Uterus (tissue), 3 donors: ENCODE measurements at regions not wholly inside any gene's neighbourhood (a gene's known extent, or its start where the extent isn't known, plus 50 kb on each side); places are given as distances from the start of the nearest gene placed in this dataset.

Source experiments
- DNase-seq, 2 donors: peaks; one replicate each; pipeline ENCODE4 v3.0.0-alpha.2; 2019 to 2020
- H3K27ac ChIP-seq, 2 donors: fragments of 200-600 bp; sonication (generic); 1 replicate in 1 of 2; 2 replicates in 1 of 2; pipeline ENCODE4 v1.5.1; 2016 to 2018
- H3K27me3 ChIP-seq, 2 donors: fragments of 200-600 bp; sonication (generic); one replicate each; pipeline ENCODE4 v1.5.1; 2018 to 2019; ENCODE audit warnings: control low read depth in 1 of 2
- H3K36me3 ChIP-seq, 2 donors: fragments of 200-600 bp; sonication (generic); one replicate each; pipeline ENCODE4 v1.5.1; 2019; ENCODE audit warnings: control low read depth in 1 of 2
- H3K4me1 ChIP-seq, 2 donors: fragments of 200-600 bp; sonication (generic); one replicate each; pipeline ENCODE4 v1.5.1; 2018 to 2019; ENCODE audit warnings: control low read depth in 1 of 2
- H3K4me3 ChIP-seq, 2 donors: fragments of 200-600 bp; sonication (generic); 1 replicate in 1 of 2; 2 replicates in 1 of 2; pipeline ENCODE4 v1.5.1; 2018 to 2019; ENCODE audit warnings: mild to moderate bottlenecking in 1 of 2
- H3K9me3 ChIP-seq, 2 donors: fragments of 200-600 bp; sonication (generic); one replicate each; pipeline ENCODE4 v1.5.1; 2019; ENCODE audit warnings: control low read depth in 1 of 2
- POLR2A ChIP-seq, 2 donors: fragments of 450-650 bp; IDR thresholded peaks; one replicate each; pipeline ENCODE4 v1.6.1; 2016; ENCODE audit warnings: antibody characterized with exemption in 2 of 2, mild to moderate bottlenecking in 1 of 2, moderate library complexity in 1 of 2
- intact Hi-C: fragments of 100-400 bp; cut with DNase I; formaldehyde crosslinking; loops from one replicate; pipeline ENCODE4 v1.15.1; 2023; ENCODE audit warnings: low total_unique reads
- TF ChIP-seq, protein P1 (sequence below), 4 experiments: fragments of 200-600 bp in 2 of 4; fragments of 450-650 bp in 2 of 4; sonication (generic) in 2 of 4; IDR thresholded peaks; one replicate each; pipeline ENCODE4 v1.5.1; 2016 to 2019; ENCODE audit warnings: antibody characterized with exemption in 4 of 4, mild to moderate bottlenecking in 2 of 4, moderate library complexity in 1 of 4
- donor health status: DM: yes; HTN: yes; CAD: no.

GRCh38 chr7:136527554-136527953 lies 340.9 kb upstream of the CHRM2 start:
- Histone ChIP-seq H3K4me3 (no peak overlapping the region), H3K36me3 (no peaks in the 10 kb centered on the region), H3K27ac (no peak overlapping the region), H3K4me1 (no peaks in the 10 kb centered on the region), H3K9me3 (no peaks in the 10 kb centered on the region), H3K27me3 (no peaks in the 10 kb centered on the region)
- DNase-seq: no peak
- intact Hi-C loops: no loop called here
- TF ChIP-seq, protein P1, sequence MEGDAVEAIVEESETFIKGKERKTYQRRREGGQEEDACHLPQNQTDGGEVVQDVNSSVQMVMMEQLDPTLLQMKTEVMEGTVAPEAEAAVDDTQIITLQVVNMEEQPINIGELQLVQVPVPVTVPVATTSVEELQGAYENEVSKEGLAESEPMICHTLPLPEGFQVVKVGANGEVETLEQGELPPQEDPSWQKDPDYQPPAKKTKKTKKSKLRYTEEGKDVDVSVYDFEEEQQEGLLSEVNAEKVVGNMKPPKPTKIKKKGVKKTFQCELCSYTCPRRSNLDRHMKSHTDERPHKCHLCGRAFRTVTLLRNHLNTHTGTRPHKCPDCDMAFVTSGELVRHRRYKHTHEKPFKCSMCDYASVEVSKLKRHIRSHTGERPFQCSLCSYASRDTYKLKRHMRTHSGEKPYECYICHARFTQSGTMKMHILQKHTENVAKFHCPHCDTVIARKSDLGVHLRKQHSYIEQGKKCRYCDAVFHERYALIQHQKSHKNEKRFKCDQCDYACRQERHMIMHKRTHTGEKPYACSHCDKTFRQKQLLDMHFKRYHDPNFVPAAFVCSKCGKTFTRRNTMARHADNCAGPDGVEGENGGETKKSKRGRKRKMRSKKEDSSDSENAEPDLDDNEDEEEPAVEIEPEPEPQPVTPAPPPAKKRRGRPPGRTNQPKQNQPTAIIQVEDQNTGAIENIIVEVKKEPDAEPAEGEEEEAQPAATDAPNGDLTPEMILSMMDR (IDR thresholded peaks at IDR 0.05): no peak

DNA sequence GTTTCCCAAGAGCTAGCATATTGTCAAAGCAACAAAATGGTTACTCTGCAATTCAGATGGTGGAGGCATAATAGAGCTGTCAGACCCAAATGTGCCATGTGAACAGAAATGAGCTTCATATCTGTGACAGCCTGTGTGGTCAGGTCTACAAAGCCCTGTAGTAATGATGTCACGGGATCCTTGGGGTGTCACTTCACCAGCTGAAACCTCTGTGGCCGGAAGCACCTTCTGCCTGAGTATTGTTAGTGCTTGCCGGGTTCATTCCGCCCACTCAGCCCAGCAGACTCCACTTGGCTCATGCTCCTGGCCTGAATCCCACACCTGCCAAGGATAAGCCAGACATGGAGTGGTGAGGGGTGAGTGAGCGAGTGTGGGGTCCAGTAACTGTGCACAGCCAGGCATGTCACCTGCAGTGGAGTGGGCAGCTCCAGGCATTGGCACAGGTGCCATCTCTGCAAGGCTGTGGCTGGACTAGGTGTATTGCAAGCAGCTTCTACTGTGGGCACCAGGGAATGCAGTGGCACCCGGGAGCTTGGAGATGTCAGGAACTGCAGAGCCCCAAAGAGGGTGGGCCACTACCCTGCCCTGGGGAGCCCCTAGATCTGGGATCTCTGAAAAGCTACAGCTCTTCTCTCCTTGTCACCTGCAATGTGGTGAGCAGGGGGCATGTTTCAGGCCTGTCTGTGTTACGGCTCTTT lies 341.9 kb upstream of the CHRM2 start:
- intact Hi-C loops: no loop called here
- no peak for DNase-seq
- Histone ChIP-seq H3K9me3 (no peaks in the 10 kb centered on the region), H3K36me3 (no peaks in the 10 kb centered on the region), H3K27ac (no peak overlapping the region), H3K4me3 (no peak overlapping the region), H3K4me1 (no peaks in the 10 kb centered on the region), H3K27me3 (no peaks in the 10 kb centered on the region)
- TF ChIP-seq POLR2A (IDR thresholded peaks at IDR 0.05): no peak
- TF ChIP-seq, protein P1 (IDR thresholded peaks at IDR 0.05): no peak

DNA sequence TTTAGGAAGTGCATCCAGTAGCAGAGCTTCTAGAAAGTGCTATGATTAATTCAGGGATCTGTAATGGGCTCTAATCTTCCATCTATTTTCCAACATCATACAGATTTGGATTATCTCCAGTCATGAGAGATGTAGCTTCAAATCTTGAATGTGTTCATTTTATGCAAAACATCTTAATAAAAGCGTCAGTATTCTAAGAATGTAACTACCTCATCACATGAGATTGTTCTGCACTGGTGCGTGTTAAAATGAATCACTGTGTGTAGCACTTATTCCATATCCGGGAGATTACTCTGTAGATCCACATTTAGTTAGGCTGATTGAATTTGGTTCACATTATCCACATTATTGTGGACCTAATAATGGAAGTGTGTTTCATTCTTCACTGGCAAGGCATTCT lies 344.9 kb upstream of the CHRM2 start:
- intact Hi-C loops: no loop called here
- Histone ChIP-seq H3K27me3 (no peaks in the 10 kb centered on the region), H3K9me3 (no peaks in the 10 kb centered on the region), H3K4me1 (no peaks in the 10 kb centered on the region), H3K36me3 (no peaks in the 10 kb centered on the region), H3K4me3 (no peak overlapping the region), H3K27ac (no peak overlapping the region)
- no peak for DNase-seq
- TF ChIP-seq, protein P1 (IDR thresholded peaks at IDR 0.05): no peak
- TF ChIP-seq POLR2A (IDR thresholded peaks at IDR 0.05): no peak

DNA sequence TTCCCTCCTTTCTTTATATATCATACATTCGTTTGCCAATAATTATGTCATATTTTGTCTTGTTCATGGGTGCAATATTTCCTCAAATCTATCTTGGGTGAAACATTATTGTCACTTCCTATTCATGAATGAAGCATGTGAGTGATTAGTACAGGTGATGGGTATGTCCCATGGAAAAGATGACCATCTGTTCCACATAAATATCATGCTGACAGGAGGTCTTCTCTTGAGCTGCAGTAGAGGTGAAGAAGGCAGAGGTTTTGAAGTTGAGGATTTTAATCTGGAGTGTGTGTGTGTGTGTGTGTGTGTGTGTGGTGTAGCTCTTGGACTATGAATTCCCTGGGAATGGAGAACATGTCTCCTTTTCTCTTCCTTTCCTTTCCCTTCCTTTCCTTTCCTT lies 350.5 kb upstream of the CHRM2 start:
- Histone ChIP-seq H3K27ac (no peak overlapping the region), H3K27me3 (no peaks in the 10 kb centered on the region), H3K4me3 (no peak overlapping the region), H3K9me3 (no peaks in the 10 kb centered on the region), H3K36me3 (no peaks in the 10 kb centered on the region), H3K4me1 (no peaks in the 10 kb centered on the region)
- TF ChIP-seq, protein P1 (IDR thresholded peaks at IDR 0.05): no peak
- no peak for TF ChIP-seq POLR2A (IDR thresholded peaks at IDR 0.05)
- intact Hi-C loops: no loop called here
- DNase-seq: no peak

- H3K4me3 ChIP-seq: no peak overlapping the region
- no peaks in the 10 kb centered on the region for H3K4me1 ChIP-seq
- no peaks in the 10 kb centered on the region for H3K36me3 ChIP-seq
- TF ChIP-seq, protein P1 (IDR thresholded peaks at IDR 0.05): no peak
- TF ChIP-seq POLR2A (IDR thresholded peaks at IDR 0.05): no peak
- no peaks in the 10 kb centered on the region for H3K27me3 ChIP-seq
- no peak for DNase-seq
- H3K9me3 ChIP-seq: no peaks in the 10 kb centered on the region
- intact Hi-C loops: no loop called here
- H3K27ac ChIP-seq: no peak overlapping the region
Observed at GRCh38 chr7:136514776-136515175, 353.7 kb upstream of the CHRM2 start.
